GM21619 (cell line): ENCODE measurements at regions not wholly inside any gene's neighbourhood (a gene's known extent, or its start where the extent isn't known, plus 50 kb on each side); places are given as distances from the start of the nearest gene placed in this dataset.
A peak's percentile ranks its signal among the peaks of the same experiment; 100 is the strongest.

Experiments
- ATAC-seq: cut with Tn5 transposase; IDR thresholded peaks from one replicate; pipeline ENCODE4 v1.9.1; 2021; ENCODE audit not compliant: unreplicated experiment

GRCh38 chr15:35168464-35168863 lies 83.4 kb upstream of the NANOGP8 start:
- no peak for ATAC-seq

GRCh38 chr15:35167675-35168074 lies 82.6 kb upstream of the NANOGP8 start:
- no peak for ATAC-seq

GRCh38 chr15:35166730-35167359 lies 81.8 kb upstream of the NANOGP8 start:
- no peak for ATAC-seq

- ATAC-seq, result no peak
Observed at GRCh38 chr15:35161694-35162093, 76.6 kb upstream of the NANOGP8 start.

GRCh38 chr15:35159170-35159569 lies 74.1 kb upstream of the NANOGP8 start:
- ATAC-seq, result no peak

GRCh38 chr15:35151782-35152181 lies 66.7 kb upstream of the NANOGP8 start:
- ATAC-seq, result no peak

GRCh38 chr15:35151381-35151780 lies 66.3 kb upstream of the NANOGP8 start:
- no peak for ATAC-seq

- ATAC-seq, result no peak
Observed at GRCh38 chr15:35150361-35150760, 65.3 kb upstream of the NANOGP8 start.

- ATAC-seq, result no peak
Observed at GRCh38 chr15:35145336-35145735, 60.2 kb upstream of the NANOGP8 start.

- no peak for ATAC-seq
Observed at GRCh38 chr15:35142578-35142977, 57.5 kb upstream of the NANOGP8 start.

GRCh38 chr15:35141743-35142471 lies 56.8 kb upstream of the NANOGP8 start:
- no peak for ATAC-seq

- ATAC-seq, result no peak
Observed at GRCh38 chr15:35139822-35140221, 54.7 kb upstream of the NANOGP8 start.

GRCh38 chr15:35137190-35137574 lies 52.1 kb upstream of the NANOGP8 start:
- ATAC-seq, result no peak

GRCh38 chr15:35136321-35137189 lies 51.5 kb upstream of the NANOGP8 start:
- peak; percentile 98 for ATAC-seq
